Superior temporal gyrus (tissue), 1 donor: ENCODE measurements at regions not wholly inside any gene's neighbourhood (a gene's known extent, or its start where the extent isn't known, plus 50 kb on each side); places are given as distances from the start of the nearest gene placed in this dataset.
"Not testable (repeated sequence)": the region's sequence is repeated elsewhere in the genome, so short reads cannot be mapped to it uniquely, and the experiment has no call there.

Experiments used
- DNase-seq: peaks from one replicate; pipeline ENCODE4 v3.0.0-alpha.2; 2016; ENCODE audit errors: extremely low spot score

DNA sequence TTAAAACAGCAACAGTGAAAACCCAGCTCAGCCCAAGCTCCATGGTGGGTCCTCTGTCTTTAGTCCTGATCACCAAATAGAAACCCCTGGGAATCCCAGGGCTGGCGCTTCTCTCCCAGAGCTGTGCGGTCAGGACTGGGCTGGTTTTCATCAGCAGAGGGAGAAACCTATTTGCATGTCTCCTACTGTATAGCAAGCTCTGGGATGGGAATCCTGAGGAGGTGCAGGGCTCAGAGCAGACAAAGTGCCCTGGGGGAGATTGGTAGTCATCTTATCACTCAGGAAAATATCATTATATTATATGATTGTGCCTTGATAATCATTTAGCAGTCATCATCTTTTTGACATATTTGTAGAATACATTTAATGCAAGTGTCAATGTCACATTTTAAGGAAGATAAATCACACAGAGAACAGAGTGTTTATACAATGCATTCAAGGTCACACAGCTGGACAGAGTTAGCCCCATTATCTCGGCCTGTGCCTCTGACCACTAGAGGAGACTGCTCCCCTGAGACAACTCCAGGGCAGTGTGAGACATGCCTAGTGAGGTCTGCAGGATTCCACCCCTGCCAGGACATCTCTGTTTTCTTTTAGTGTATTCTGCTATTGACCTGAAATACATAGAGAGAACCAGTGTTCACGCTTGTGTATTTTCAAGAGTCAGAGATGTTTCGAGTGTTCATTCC, 818.6 kb downstream of the TMEM121 start:
- DNase-seq, result not testable (repeated sequence)

DNA sequence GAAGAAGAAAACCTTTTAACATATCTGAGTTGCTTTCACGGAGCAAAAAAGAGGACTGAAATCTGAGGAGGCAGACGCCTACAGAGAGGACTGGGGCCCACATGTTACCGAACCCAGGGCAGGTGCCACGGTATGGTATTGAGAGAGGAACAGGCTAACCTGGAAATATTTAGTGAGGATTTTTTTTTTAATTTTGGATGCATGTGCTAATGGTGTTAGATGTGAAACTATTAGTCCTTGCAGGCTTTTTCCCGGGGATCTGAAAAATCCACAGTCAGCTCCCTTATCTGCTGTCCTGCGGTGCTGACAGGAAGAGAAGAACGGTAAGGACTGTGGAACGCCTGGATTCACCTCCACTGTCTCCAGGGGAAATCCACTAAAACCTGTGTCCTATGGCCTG, 819.7 kb downstream of the TMEM121 start:
- no peak for DNase-seq

- no peak for DNase-seq
These were observed 820.3 kb downstream of the TMEM121 start for GRCh38 chr14:106346534-106347290.

GRCh38 chr14:106347291-106347778, 821.0 kb downstream of the TMEM121 start:
- DNase-seq, result no peak

DNA sequence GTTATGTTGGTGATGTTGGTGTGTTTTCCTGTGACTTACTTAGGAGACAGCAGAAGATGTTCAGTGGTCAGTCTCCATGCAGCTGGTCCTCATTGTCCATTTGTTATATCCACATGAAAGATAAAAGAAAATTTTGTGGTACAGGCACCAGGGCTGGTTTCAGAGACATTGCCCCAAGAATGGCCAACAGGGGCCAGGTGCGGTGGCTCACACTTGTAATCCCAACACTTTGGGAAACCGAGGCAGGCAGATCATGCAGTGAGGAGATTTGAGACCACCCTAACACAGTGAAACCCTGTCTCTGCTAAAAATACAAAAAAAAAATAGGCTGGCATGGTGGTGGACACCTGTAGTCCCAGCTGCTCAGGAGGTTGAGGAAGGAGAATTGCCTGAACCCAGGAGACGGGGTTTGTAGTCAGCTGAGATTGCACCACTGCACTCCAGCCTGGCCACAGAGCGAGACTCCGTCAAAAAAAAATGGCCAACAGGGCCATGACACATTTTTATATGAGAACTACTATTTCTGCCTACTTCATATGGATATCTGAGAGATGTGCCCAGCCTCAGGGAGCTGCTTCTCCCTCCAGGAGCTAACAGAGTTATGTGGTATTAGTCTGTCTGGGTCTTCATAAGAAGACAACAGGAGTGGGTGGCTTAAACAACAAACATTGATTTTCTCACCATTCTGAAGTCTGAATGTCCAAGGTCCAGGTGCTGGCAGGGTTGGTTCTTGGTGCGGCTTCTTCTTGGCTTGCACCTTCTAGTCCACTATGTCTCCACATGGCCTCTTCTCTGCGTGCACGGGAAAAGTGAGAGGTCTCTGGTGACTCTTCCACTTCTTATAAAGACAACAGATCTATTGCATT, 821.7 kb downstream of the TMEM121 start:
- DNase-seq, result no peak

DNA sequence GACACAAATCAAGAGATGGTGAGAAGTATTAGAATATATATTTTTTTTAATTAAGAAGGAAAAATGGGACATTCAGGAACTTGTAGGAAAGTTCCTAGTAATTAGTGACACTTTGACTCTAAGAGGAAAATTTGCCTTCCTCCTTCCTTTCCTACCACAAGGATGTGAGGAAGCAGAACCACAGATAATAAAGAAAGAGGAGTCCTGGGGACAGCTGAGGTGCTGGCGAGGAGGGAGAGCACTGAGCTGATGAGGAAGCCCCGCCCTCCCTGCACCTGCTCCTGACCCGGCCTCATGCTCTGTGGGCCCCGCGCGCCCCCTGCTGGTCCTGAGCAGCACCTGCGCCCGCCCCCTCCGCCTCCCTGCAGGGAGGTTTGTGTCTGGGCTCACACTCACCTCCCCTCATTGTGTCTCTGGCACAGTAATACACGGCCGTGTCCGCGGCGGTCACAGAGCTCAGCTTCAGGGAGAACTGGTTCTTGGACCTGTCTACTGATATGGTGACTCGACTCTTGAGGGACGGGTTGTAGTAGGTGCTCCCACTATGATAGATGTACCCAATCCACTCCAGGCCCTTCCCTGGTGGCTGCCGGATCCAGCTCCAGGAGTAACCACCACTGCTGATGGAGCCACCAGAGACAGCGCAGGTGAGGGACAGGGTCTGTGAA, 822.6 kb downstream of the TMEM121 start:
- not testable (repeated sequence) for DNase-seq

DNA sequence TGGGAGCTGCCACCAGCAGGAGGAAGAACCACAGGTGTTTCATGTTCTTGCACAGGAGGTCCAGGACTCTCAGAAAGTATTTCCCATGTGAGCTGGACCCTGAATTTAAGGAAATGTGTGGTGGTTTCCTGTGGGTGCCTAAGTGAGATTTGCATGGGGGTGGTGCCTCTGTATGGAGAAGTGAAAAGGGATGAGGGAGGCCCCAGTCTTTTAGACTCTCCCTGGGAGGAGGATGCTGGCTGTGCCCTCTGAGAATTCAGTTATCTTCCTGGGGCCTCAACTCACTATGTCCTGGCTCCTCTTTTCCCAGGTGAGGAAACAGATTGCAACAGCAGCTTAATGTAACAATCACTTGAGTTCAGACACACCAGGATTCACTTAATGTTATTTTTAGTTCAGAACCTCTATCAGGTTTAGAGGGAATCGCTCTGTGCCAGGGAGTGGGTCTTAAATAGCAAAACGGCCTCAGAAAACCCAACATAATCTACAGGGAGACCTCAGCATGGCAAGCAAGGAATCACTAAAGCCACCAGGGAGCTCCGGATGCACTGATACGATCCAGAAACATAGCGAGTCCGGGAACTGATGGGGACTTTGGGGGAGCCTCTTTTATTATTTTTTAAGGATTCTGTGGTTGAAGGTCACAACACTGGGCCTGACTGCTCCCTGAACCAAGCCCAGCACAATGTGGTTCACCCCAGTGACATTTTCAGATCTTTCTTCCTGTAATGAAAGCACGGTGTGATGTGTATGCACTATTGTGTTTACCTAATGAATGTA, 823.5 kb downstream of the TMEM121 start:
- DNase-seq, result not testable (repeated sequence)

DNA sequence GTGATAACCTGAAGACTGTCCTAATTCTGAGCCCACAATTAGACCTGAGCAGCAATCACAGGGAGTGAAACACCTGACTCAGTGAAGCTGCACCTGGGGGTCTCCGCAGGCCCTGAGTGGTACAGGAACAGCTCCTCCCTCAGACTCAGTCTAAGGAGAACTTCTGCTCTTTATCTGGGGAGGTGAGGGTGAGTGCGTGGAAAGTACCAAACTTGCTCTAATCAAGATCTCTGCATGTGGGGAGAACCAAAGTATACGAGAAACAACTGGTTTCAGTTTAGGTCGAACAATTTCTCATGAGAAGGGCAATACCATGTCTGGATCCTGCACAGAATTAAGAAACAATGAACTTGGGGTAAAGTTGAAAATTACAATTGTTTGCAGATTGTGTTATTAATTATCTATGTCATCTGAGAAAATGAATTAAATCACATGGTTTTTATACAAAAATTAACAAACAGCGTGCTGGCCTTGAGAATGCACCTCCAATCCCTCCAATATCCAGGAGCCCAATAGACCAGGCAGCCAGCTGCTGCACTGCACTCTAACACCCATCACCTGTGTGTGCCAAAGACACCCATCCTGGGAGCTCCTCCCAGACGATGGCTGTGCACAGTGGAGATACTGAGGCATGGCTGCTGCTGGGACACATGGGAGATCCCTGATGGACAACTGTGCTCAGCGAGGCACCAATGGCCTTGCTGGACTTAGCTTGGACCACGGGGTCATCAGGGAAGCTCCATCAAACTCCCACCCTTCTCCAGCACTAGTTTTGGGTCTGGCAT, 828.8 kb downstream of the TMEM121 start:
- not testable (repeated sequence) for DNase-seq

DNA sequence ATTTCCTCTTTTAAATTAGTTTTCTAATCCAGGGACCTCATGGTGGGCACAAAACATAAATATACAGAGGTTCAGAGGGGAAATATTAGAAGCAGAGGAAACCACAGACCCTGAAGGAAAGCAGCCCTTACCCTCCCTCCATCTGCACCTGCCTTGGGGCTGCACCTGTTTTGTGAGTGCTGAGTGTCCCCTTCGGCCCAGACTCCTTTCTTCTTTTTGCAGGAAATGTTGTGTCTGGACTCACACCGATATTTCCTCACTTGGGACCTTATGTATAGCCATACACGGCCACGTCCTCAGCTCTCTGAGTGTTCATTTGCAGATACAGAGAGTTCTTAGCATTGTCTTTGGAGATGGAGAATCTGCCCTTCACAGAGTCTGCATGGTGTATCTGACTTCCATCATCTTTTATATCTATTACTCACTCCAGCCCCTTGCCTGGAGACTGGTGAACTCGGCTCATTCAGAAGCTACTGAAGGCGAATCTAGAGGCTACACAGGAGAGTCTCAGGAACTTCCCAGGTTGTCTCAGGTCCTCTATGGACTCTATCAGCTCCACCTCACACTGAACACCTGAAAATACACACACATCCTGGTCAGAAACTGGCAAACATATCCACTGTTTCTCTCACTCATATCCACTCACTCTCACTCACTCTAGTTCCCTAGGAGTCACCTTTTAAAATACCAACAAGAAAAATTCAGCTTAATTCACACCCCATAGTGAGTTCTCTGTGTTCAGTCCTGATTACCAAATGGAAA, 829.7 kb downstream of the TMEM121 start:
- not testable (repeated sequence) for DNase-seq

DNA sequence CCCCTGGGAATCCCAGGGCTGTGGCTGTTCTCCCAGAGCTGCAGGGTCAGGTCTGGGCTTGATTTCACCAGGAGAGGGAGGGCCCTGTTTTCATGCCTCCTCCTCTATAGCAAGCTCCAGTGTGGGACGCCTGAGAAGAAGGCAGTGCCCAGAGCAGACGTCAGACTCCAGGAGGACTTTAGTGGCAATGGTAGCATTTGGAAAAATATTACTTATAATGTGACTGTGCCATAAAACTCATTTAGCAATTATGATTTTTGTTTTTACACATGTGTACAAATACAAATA, 830.2 kb downstream of the TMEM121 start:
- DNase-seq, result not testable (repeated sequence)

GRCh38 chr14:106359157-106359887, 832.9 kb downstream of the TMEM121 start:
- DNase-seq, result not testable (repeated sequence)

GRCh38 chr14:106365371-106365770, 839.0 kb downstream of the TMEM121 start:
- not testable (repeated sequence) for DNase-seq

DNA sequence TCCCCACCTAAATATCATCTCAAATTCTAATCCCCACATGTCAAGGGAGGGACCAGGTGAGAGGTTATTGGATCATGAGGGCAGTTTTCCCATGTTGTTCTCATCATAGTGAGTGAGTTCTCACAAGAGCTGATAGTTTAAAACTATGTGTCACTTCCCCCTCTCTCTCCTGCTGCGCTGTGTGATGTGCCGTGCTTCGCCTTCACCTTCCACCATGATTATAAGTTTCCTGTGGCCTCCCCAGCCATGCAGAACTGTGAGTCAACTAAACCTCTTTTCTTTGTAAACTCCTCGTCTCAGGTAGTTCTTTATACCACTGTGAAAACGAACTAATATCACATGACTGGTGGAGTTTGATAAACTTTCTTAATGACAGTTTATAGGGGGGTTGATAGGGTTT, 839.5 kb downstream of the TMEM121 start:
- not testable (repeated sequence) for DNase-seq

GRCh38 chr14:106366971-106367370, 840.6 kb downstream of the TMEM121 start:
- DNase-seq, result not testable (repeated sequence)

GRCh38 chr14:106369456-106369855, 843.1 kb downstream of the TMEM121 start:
- DNase-seq, result not testable (repeated sequence)

- DNase-seq, result no peak
These were observed 846.7 kb downstream of the TMEM121 start for GRCh38 chr14:106372870-106373652.

DNA sequence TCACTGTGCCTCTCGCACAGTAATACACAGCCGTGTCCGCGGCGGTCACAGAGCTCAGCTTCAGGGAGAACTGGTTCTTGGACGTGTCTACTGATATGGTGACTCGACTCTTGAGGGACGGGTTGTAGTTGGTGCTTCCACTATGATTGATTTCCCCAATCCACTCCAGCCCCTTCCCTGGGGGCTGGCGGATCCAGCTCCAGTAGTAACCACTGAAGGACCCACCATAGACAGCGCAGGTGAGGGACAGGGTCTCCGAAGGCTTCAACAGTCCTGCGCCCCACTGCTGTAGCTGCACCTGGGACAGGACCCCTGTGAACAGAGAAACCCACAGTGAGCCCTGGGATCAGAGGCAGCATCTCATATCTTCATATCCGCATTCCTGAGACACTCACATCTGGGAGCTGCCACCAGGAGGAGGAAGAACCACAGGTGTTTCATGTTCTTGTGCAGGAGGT, 847.3 kb downstream of the TMEM121 start:
- not testable (repeated sequence) for DNase-seq

DNA sequence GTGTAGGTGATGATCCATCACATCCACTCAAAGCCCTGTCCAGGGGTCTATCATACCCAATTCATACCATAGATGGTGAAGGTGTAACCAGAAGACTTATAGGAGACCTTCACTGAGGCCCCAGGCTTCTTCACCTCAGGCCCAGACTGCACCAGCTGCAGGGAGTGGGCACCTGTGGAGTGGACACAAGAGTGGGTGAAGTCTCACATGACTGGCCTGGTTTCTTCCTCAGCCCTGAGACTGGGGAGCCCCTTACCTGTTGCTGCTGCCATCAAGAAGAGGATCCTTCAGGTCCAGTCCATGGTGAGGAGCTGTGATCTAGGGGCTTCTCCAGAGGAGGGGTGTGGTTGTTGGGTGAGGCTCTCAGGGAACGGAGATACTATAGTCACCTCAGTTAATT, 851.0 kb downstream of the TMEM121 start:
- DNase-seq, result no peak
